ENCODE measurements at regions not wholly inside any gene's neighbourhood (a gene's known extent, or its start where the extent isn't known, plus 50 kb on each side); places are given as distances from the start of the nearest gene placed in this dataset. TPM values are rescaled to one million over a fixed set of nuclear protein-coding genes. Genes with fewer than 3 reads are reported as not detected.

GRCh38 chr19:57067440-57067839 lies 52.3 kb upstream of the USP29 start:
- no peak for ATAC-seq
- Histone ChIP-seq H3K27me3 (no peaks in the 10 kb centered on the region), H3K9me3 (no peaks in the 10 kb centered on the region), H3K36me3 (replicated peaks in 1 of 2; ENCODE audit: insufficient read depth in 1 of 2, low read depth in 2 of 2) (no peaks in the 10 kb centered on the region), H3K4me1 (no peaks in the 10 kb centered on the region), H3K4me3 (no peak overlapping the region), H3K27ac (no peak overlapping the region)
- intact Hi-C loops (cut with DNase I), result no loop called here
- TF ChIP-seq CTCF (IDR thresholded peaks at IDR 0.05), result no peak
- no peak for TF ChIP-seq POLR2A (IDR thresholded peaks at IDR 0.05)
- 63 to 72% methylated on average over 3 of the region's 3 CpGs for WGBS, 2 donors
- DNase-seq, result no peak

- intact Hi-C loops (cut with DNase I), result no loop called here
- Histone ChIP-seq H3K9me3 (no peaks in the 10 kb centered on the region), H3K4me3 (no peak overlapping the region), H3K27ac (no peak overlapping the region), H3K36me3 (replicated peaks in 1 of 2; ENCODE audit: insufficient read depth in 1 of 2, low read depth in 2 of 2) (no peaks in the 10 kb centered on the region), H3K4me1 (no peaks in the 10 kb centered on the region), H3K27me3 (no peaks in the 10 kb centered on the region)
- no peak for ATAC-seq
- no peak for DNase-seq
- no peak for TF ChIP-seq POLR2A (IDR thresholded peaks at IDR 0.05)
- no peak for TF ChIP-seq CTCF (IDR thresholded peaks at IDR 0.05)
- 67% methylated on average over 12 of the region's 12 CpGs for WGBS, 2 donors
Measured at GRCh38 chr19:57068311-57068710, 51.5 kb upstream of the USP29 start.

- TF ChIP-seq CTCF (IDR thresholded peaks at IDR 0.05), result peak in 2 of 7 experiments; percentile 4 to 15
- no peak for TF ChIP-seq POLR2A (IDR thresholded peaks at IDR 0.05)
- ATAC-seq, result no peak
- Histone ChIP-seq H3K36me3 (replicated peaks in 1 of 2; ENCODE audit: insufficient read depth in 1 of 2, low read depth in 2 of 2) (no peaks in the 10 kb centered on the region), H3K4me3 (no peak overlapping the region), H3K4me1 (no peaks in the 10 kb centered on the region), H3K27me3 (no peaks in the 10 kb centered on the region), H3K9me3 (no peaks in the 10 kb centered on the region), H3K27ac (no peak overlapping the region)
- DNase-seq, result peak; percentile 6 to 30 (median 14)
- intact Hi-C loops (cut with DNase I), result no loop called here
- WGBS, 2 donors, result 23 to 28% methylated on average over 22 to 24 of the region's 24 CpGs
Measured at GRCh38 chr19:57068921-57069697, 50.7 kb upstream of the USP29 start.

Small RNAs in the stretch of these regions (small RNA-seq; reads per million reads assigned to genes)
- gene AC044792.1, result not detected

All from body of pancreas (tissue), 4 donors.